ENCODE measurements at regions not wholly inside any gene's neighbourhood (a gene's known extent, or its start where the extent isn't known, plus 50 kb on each side); places are given as distances from the start of the nearest gene placed in this dataset.
"Not testable (repeated sequence)": the region's sequence is repeated elsewhere in the genome, so short reads cannot be mapped to it uniquely, and the experiment has no call there.

DNA sequence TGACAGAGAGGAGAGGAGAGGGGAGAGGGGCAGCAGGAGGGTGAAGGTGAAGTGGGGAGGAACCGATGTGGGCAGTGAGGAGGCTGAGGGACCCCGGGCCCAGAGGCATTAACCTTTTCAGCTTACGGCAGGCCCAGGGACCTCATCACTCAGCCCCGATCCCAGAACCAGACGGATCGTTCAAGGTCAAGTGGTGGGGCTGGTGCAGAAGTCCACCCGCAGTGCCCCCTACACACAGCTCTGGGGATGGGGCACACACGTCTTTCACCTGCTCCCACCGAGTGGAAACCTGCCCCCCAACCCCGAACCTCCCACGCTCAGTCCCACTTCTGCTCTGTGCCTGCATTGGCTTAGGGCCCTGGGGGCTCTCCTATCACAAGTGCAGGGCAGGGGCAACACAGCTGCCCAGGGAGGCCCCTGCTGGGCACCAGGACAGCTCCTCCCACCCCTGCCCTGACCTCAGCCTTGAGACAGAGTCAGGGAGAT lies 81.9 kb upstream of the GOLGA6L4 start:
- DNase-seq: not testable (repeated sequence)

DNA sequence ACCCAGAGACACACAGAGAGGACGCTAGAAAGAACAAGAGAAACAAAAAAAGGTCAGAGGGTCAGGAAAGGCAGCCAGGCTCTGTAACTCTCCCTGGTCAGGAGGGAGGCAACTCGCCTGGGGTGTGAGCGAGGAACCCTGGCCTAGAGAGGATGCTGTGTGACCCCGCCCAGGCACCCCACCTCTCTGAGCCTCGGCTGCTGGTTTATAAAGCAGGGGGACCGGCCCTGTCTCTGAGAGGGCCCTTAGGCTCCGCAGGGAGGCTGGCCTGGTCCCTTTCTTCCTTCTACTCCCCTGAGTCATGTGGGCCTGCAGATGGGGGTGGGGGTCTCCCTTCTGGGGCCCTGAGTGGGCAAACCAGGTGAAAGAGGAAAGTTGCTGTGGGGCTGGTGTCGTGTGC lies 81.3 kb upstream of the GOLGA6L4 start:
- DNase-seq: not testable (repeated sequence)

DNA sequence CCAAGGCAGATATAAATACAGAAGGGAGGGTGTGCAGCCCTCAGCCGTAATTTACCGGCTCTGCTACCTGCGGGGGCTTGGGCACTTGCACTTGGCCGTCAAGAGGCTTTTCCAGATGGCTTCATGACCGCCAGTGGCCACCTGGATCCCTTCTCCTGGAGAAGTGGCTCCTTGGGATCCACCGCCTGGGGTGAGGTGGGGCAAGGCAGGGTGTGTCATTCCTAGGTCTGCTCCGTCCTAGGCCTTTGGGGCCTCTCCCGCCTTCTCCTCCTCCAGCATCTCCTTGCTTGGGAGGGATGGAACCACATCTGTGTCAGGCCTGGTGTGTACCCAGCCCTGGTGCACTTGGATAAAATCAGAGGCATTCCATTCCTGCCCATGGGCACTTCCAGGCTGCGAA lies 80.8 kb upstream of the GOLGA6L4 start:
- DNase-seq: not testable (repeated sequence)

DNA sequence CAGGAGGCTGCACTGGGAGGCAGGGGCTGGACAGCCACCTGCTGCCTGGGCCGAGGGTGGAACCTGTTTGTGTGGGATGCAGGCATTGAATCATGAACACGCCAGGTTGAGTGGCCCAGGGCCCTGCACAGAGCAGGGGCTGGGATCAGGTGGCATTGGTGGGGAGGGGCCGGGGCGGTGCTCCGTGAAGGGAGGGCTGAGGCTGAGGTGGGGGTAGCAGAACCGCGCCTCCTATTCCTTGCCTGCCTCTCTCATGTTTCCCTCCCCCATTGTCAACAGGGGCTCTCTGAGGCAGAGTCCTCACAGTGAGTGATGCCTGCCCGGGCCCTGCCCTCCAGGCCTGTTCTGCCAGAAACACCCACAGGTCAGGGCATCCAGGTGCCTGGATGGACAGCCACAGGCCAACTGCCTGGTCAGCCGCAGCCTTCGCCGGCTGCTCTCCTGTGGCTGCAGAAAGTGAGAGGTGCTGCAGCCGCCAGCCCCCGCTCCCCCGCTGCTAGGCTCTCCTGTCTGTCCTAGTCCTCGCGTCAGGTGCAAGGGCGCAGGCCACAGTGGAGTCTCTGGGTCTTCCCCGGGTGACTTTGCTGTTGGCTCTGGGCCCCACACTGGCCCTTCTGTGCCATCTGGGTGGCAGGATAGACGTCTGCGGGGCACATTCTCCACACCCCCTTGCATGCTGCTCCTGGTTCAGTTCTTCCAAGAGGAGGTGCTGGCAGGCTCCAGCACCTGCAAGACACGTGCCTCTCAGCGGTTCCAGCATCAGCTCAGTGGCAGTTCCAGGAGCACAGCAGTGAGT lies 79.6 kb upstream of the GOLGA6L4 start:
- DNase-seq: not testable (repeated sequence)

DNA sequence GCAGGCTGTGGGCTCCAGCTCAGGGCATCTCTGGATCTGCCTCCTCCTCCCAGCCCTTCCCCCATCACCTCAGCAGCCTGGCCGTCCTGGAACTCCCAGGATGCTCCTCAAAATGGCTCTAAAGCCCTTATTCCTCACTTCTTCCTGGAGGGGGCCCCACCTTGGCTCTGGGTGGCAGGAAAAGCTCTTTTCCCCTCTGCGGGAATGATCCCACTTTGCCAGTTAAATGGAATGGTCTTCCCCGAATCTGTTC lies 79.1 kb upstream of the GOLGA6L4 start:
- not testable (repeated sequence) for DNase-seq

DNA sequence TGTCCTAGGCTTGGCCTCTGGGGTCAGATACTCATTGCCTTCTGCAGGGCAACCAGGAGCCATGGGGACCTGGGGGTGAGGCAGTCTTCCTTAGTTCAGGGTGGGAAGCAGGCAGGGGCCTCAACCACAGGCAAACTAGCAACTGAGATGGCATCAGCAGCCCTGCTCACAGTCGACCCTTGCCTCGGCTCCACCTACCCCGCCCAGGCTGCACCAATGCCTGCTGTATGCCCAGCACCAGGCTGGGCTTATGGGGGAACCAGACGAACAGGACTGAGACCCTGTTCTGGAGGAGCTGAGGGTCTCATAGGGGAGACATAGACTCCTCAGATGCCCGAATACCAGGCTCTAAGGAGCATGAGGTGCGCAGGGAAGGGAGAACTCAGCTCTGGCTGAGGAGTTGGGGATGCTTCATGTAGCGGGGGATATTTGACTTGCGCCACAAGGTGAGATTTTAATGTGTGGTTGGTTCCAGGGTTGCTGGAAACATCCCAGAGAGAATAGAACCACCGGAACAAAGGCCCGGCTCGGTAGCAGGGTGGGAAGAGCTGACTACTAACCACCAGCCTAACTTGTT lies 78.4 kb upstream of the GOLGA6L4 start:
- DNase-seq: not testable (repeated sequence)

DNA sequence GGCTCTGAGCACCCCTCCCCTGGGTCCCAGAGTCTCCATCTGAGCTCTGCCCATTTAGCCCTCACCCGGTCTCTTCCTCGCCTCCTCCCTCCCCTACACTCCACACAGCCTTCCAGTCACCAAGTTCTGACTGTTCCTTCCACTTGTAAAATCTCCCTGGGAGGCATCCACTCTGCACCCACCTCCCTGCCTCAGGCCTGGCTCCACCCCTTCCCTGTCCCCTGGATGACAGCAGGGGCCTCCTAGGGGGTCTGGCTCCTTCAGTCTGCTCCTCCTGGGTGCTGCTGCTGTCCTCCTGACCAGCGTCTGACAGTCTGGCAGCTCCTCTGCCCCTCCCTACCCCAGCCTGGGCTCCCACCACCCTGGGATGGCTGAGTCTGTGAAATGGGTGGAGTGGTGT lies 77.7 kb upstream of the GOLGA6L4 start:
- not testable (repeated sequence) for DNase-seq

DNA sequence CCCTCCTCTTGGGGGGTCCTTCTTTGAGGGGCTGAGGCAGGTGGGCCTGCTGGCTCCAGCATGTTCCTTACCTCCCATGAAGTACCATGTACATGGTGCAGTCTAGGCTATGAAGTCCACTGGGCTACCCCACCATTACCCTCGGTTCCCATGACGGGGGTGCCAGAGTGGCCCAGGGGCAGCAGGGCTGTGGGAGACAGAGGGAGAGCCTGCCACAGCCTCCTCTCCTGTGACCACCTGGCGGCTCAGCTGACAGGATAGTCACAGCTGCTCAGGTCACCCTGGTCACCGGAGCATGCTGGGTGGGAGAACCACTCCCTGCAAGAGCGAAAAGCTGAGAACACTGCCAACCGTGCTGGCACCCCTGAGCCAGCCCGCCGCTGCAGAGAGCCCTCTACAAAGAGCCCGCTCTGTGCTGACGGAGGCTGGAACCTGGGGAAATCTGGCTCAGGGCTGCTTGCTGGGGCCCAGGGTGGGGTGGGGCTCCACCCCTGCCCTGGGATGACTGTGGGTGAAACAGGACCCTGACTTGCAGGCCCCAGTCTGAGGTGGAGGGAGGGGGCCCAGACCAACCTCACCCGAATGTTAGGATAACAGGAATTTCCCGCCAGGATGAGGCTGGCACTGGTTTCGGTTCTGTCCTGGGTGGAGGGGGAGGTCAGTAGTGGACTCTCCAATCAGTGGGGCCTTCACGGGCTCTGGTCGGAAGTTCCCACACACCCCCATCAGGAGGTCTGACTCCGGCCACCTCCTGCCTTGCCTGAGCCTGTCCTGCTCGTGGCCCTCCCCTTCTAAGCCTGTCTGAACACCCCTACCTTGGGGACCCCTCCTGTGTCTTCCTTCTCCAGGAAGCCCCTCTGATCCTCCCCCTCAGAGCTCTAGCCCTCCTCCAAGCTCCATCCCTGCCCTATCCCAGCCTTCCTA lies 76.0 kb upstream of the GOLGA6L4 start:
- DNase-seq: not testable (repeated sequence)

DNA sequence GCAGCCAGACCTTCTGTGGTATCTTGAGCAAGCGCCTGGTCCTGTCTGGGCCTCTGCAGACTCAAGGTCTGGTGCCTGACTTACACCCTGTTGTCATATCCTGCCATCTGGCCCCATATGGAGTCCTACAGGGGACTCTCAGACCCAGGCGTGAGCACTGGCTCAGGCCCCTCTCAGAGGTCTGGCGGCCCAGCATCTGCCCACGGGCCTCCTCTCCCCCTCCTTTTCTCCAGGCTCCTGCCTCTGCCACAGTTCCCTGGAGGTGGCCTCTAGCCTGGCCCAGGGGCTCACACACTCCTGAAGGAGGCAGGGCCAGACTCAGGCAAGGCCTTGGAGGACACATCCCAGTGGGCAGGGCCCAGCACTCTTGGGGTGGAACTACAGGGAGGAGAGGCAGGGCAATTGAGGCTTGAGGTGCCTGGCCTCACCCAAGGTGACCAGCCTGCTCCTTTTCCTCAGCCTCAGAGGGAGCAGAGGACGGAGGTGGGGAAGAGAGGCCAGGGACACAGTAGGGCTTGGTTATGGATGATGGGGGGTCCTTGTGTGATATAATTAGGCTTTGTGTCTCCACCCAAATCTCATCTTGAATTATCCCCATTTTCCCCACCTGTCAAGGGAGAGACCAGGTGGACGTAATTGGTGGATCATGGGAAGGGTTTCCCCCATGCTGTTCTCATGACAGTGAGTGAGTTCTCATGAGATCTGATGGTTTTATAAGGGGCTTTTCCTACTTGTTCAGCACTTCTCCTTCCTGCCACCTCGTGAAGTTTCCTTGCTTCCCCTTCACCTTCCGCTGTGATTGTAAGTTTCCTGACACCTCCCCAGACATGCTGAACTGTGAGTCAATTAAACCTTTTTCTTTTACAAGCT lies 70.9 kb upstream of the GOLGA6L4 start:
- not testable (repeated sequence) for DNase-seq

DNA sequence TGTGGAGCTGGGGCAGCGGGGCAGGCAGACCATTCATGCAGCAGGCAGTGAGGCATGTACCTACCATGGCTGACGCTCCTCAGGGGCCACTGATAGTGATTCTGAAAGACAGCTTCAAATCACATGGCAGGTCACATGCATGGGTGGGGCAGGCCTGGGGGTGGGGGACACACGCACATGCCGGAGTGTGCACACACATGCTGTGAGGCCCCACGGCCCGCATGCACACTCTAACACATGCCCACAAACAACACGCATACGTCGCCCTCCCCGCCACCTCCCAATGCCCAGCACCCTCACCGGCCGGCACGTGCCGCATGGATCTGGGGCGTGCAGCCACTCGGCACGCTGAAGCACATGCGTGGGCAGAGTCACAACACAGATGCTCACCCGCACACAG lies 65.5 kb upstream of the GOLGA6L4 start:
- DNase-seq: not testable (repeated sequence)

DNA sequence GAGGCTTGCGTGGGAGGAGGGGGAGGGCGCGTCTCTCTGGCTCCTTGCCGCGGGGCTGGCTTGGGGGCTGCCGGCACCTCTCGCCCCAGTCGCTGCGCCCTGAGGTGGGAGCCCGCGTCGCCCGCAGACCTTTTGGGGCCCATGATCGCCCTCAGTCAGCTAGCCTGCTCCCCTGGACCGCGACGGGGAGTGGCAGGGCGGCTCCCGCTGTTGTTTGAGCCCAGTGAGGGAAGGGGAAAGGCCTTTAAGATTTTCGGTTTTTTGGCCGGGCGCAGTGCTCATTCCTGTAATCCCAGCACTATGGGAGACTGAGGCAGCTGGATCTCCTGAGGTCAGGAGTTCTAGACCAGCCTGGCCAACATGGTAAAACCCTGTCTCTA lies 62.4 kb upstream of the GOLGA6L4 start:
- DNase-seq: not testable (repeated sequence)

All from SHP77 (cell line).